Hippocampal formation (tissue), 2 donors: ENCODE measurements at regions not wholly inside any gene's neighbourhood (a gene's known extent, or its start where the extent isn't known, plus 50 kb on each side); places are given as distances from the start of the nearest gene placed in this dataset.
"Not testable (repeated sequence)": the region's sequence is repeated elsewhere in the genome, so short reads cannot be mapped to it uniquely, and the experiment has no call there.

ENCODE experiments used
- DNase-seq, 2 donors: peaks; one replicate each; lab custom pipeline; 2025; lab: John Stamatoyannopoulos, UW

DNA sequence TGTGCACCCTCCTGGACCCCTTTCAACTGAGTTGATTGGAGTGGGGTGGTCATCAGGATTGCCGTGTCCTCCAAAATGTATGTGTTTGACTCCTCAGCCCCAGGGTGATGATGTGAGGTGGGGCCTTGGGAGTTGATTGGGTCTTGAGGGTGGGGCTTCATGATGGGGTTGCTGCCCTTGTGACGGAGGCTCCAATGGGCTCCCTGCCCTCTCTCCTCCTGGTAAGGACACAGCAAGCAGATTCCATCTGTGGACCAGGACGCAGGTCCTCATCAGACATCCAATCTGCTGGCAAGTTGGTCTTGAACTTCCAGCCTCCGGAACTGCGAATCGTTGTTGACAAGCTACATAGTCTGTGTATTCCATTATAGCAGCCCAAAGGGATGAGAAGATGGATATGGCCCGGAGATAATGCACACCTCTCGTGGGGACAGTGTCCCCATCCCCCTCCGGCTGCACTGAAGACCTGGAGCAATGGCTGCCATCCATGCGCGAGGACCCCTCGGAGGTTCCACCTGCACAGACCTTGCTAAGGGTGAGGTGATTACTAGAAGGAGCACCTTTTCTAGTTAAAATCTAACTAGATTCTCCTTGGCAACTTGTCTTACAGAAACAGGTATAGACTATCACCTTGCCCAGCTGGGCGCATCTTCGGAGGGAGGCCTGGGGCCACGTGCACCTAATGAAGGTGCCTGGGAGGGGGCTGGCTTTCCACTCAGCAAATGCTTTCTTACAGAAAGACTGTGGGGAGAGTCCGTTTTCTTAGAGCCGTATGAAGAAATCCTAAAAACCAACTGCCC is 75.7 kb upstream of the IRX4 start:
- DNase-seq: no peak

DNA sequence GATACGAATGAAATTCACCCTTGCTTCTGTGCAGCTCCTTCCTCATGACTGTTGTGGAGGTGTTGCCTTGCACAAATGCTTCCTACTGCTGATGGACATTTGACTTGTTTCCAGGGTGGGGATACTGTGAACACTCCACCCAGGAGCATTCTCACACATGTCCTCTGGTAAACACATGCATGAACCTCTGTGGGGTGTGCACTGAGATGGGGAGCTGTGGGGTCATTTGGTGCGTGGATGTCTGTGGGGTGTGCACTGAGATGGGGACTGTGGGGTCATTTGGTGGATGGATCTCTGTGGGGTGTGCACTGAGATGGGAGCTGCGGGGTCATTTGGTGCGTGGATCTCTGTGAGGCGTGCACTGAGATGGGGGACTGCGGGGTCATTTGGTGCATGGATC is 72.9 kb upstream of the IRX4 start:
- DNase-seq: no peak

DNA sequence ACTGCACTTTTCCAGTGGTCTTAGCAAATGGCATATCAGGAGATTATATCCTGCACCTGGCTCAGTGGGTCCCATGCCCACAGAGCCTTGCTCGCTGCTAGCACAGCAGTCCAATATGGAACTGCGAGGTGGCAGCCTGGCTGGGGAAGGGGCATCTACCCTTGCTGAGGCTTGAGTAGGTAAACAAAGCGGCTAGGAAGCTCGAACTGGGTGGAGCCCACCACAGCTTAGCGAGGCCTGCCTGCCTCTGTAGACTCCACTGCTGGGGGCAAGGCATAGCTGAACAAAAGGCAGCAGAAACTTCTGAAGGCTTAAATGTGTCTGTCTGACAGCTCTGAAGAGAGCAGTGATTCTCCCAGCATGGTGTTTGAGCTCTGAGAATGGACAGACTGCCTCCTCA is 71.0 kb upstream of the IRX4 start:
- not testable (repeated sequence) for DNase-seq

DNA sequence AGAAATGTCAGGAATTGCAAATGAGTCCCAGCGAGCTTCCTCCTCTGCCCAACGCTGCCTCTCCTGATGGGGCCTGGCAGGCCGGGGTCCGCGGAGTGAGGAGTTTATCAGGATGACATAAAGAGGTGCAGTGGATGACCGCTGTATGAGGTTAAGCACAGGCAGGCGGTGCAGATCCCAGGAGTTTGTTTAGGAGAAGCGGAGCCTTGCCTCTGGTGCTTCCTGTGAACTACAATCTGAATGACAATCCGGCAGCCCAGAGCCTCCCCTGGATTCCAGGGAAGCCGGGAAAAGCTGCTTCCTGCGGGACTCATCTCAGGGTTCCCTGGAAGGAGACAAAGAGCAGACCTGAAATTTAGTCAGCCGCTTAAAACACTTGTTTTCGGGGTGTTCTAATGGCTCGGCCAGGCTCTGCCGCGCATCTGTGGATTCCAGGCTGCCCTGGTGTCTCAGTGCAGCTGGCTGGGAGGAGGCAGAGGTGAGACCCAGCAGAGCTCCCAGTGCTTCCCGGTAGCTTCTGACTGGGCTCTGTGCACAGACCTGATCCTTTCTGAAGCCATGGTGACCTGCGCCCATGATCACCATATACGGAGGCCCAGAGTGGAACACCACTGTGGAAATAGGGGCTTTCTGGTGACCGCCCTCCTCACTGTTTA is 69.8 kb upstream of the IRX4 start:
- no peak for DNase-seq

DNA sequence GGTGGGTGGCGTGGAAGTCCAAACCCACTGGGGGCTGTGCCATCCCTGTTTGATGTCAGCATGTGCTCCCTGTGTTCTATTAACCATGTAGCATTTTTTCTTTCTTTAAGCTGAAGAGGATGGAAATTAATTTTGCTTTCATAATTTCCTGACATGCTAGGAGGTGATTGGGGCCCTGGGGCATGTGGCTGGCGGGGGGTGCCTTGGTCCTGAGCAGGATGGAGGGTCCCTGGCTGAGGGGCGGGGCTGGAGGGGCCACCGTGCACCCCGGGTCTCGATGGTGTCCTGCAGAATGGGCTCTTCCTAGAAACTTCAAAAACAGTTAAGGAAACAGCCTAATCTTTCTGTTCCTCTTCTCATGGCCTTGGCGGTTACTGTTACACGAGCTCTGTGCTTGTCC is 69.3 kb upstream of the IRX4 start:
- no peak for DNase-seq

DNA sequence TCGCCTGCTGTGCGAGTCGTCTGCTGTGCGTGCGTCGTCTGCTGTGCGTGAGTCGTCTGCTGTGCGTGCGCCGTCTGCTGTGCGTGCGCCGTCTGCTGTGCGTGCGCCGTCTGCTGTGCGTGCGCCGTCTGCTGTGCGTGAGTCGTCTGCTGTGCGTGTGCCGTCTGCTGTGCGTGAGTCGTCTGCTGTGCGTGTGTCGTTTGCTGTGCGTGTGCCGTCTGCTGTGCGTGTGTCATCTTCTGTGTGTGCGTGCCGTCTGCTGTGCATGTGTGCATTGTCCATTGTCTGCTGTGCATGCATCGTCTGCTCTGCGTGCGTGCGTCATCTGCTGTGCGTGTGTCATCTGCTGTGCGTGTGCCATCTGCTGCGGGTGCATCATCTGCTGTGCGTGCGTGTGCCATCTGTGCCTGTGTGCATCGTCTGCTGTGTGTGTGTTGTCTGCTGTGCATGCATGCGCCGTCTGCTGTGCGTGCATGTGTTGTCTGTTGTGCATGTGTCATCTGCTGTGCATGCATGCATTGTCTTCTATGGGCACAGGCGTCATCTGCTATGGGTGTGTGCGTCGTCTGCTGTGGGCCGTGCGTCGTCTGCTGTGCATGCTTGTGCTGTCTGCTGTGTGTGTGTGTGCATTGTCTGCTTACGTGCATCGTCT is 68.6 kb upstream of the IRX4 start:
- no peak for DNase-seq

DNA sequence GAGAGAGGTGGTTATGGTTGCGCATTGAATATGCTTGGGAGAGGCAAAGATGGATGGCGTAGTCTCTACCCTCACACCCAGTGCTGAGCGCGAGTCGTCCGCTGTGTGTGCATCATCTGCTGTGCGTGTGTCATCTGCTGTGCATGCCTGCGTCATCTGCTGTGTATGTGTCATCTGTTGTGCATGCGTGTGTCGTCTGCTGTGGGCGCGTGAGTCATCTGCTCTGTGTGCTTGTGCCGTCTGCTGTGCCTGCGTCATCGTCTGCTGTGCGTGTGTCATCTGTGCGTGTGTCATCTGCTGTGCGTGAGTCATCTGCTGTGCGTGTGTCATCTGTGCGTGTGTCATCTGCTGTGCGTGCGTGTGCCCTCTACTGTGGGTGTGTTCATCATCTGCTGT is 68.0 kb upstream of the IRX4 start:
- no peak for DNase-seq

DNA sequence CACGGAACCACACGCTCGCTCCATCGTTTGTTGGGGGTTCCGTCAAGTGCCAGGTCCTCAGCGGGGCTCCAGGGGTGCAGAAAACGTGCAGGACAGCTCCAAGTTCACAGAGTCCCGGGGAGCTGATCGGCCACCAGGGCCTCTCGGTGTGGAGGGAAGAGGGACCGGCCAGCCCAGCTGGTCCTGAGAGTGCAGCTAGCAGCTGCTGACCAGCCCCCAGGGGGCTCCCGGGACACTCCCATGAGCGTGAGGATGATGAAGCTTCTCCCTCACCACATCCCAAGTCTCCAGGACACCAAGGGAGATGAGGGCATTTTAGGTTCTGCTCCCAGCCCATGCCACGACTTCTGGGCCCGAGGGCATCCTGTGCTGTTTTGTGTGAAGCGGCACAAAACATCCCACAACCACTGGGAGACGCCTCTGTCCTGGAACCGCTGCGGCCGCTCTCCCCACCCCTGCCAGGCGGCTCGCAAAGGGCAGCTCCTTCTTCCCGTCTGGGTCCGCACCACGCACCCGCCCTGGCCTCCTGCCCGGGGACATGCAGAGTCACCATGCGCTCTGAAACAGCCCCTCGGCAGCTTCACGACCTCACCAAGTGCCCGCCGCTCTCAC is 67.5 kb upstream of the IRX4 start:
- no peak for DNase-seq

DNA sequence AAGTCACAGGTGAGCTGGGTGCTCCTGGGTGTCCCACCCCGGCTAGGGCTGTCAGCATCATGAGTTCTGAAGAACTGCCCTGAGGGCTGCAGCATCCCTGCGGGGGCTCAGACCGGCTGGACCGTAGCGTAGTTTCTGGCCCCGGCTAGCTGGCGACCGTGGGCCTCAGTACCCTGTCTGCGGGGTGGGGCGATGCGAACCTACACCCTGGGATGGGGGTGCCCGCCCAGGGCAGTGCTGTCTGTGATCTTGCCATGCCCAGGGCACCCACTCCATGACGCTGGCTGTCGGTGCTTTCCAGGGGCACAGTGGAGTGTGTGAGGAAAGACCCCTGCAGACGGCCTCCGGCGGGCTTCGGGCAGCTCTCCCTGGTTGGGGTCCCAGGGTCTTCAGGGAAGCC is 66.5 kb upstream of the IRX4 start:
- DNase-seq: no peak

DNA sequence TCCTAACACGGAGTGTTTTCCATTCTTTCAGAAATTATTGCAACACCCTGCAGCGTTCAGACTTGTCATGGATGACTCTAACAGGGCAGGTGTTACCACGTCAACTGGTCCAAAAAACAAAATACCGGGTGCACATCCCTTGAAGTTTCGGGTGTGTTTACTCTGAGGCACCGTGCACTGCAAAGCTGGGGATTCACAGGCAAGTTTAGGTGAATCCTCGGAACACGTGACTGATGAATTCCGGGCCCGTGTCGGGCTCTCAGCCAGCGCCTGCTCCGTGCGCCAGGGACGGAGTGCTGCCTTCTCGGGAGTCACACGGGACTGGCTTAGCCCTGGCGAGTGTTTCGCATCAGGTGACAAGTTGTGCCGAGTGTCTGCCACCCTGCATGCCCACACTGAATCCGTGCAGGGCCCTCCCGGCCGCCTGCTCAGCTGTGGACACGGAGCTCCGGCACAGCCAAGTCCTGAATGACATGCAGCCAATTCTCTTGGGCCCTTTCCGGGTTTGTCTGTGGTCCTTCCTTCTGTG is 66.0 kb upstream of the IRX4 start:
- no peak for DNase-seq

DNA sequence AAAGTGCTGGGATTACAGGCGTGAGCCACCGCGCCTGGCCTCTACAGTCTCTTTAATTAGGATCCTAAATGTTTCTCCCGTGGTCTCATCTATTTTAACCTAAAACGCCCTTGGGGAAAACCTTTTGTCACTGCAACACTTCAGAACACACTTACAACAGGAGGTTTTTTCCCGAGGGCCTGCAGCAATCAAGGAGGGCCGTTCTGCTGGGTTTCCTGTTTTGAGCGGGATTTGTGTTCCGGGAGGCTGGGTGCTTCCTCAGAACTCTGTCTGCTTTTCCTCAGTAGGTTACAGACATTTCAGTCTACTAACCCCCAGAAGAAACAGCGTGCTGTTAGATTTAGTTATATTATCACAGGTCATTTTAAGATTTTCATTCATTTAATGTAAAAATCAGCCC is 65.4 kb upstream of the IRX4 start:
- DNase-seq: no peak

DNA sequence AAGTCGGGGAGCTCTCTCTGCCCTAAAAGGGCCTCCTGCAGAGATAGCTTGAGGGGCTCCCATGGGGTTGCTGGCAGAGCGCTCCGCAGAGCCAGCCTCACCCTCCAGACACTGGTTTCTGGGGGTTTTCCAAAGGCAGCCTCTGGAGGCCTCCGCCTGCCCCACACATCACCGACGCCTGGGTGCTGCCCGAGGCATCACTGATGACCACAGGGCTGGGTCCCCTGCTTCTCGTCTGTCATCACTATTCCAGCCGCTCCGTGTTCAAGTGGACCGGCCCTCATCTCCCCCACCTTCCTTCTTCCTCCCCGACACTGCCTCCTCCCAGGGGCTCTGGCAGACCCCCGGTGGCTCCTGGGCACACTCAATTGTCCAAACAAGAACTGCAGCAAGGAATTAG is 64.1 kb upstream of the IRX4 start:
- no peak for DNase-seq

DNA sequence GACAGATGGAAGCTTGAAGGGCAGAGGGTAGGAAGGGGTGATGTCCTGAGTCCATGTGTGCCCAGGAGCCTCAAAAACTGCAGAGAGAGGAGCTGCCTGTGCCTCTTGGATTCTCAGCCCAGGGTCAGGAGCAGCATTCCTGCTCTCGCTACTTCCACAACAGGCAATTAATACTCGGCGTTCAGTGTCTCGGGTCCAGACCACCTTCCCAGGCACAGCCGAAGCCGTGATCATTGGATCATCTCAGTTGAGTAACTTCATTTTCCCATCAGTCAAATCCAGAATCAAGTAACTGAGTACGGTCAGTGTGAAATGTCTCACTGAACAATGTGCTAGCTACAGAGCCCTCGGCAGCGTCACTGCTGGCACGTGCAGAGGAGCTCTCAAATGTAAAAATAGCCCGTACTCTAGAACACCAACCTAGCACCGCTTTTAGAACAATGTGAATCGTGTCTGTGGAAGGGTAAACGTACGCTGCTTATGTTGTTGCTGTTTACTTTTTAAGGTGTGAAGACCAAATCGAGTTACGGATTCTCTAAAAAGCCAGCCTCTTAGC is 63.5 kb upstream of the IRX4 start:
- DNase-seq: no peak

DNA sequence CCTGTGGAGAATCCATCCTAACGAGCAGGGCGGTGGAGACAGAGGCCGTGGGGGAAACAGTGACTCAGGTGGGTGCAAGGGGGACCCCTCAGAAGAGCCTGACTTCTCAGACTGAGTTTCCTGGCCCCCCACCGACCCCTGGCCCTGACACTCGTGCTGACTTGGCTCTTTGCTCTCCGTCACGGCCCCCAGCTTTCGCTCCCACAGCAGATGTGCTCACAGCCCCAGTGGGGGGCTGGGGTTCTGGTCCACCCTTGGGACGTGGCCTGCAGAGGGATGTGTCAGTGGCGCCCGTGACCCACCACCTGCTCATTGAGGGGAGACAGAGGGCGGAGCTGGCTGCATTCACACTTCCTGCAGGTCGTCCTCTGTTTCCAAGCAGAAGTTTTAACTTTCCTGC is 62.9 kb upstream of the IRX4 start:
- DNase-seq: no peak

DNA sequence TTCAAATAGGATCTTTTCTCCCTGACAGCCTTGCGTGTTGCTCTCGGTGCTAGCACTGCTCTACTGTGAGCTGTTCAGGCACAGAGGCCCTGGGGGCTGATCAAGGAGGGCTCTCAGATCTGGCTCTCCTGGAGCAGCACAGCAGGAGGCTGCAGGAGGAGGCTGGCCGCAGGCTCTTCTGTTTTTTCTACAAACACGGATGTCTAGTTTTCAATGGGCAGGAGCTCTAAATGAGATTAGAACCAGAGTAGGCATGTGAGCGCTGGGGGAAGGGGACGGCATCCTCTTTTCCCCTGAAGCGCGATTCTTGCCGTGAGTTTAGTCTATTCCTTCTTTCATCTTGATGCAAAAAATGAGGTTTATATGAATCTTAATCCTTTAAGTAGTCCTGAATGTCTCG is 61.7 kb upstream of the IRX4 start:
- no peak for DNase-seq

DNA sequence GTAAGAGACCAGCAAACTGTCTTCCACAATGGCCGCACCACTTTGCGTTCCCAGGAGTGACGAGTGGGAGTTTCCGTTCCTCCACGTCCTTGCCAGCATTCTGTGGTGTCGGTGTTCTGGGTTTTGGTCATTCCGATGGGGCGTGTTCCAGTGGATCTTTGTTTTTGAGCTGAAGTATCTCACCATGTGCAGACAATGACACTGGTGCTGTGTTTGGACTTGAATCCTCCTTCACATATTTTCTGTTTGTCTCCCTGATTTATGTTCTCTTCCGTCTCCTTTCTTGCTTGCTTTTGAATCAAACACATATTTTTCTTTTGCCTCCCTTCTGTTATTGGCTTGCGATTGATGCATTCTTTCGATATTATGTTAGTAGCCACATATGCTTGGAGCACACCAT is 60.8 kb upstream of the IRX4 start:
- no peak for DNase-seq

DNA sequence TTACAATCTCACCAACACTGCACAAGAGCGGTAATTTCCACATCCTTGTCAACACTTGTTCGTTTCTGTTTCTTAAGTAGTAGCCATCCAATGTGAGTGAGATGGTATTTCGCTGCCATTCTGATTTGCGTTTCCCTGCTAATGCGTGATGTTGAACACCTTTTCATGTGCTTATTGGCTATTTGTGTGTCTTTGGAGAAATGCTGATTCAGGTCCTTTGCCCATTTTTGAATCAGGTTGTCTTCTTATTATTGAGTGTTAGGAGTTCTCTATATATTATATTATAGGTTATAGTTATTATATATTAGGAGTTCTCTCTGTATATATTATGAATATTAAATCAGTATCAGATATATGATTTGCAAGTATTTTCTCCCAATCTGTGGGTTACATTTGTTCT is 59.9 kb upstream of the IRX4 start:
- no peak for DNase-seq

DNA sequence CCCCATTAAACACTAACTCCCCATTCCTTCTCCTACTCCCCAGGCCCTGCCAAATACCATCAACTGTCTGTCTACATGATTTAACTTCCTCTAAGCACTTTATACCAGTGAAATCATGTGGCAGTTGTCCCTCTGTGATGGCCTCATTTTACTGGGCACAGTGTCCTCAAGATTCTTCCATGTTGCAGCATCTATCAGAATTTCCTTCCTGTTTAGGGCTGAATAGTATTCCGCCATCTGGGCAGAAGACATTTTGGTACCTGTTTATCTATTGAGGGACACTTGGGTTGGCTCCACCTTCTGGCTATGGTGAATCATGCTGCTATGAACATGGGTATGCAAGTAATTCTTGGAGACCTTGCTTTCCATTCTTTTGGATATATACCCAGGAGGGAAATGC is 59.4 kb upstream of the IRX4 start:
- DNase-seq: no peak

DNA sequence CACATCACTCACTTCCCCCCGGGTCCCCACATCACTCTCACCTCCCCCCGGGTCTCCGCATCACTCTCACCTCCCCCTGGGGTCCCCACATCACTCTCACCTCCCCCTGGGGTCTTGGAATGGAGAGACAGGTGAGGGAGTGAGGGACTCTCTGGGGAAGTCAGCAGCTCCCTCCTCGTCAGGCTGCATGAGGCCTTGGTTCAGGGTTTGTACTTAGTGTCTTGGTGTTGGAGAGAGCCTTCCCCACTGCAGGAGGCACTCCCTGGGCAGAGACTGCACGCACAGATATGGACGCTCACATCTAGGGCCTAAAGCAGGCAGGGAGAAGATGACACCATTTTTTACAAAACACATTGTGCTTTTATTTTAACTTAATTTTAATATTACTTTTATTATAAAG is 56.5 kb upstream of the IRX4 start:
- DNase-seq: no peak

DNA sequence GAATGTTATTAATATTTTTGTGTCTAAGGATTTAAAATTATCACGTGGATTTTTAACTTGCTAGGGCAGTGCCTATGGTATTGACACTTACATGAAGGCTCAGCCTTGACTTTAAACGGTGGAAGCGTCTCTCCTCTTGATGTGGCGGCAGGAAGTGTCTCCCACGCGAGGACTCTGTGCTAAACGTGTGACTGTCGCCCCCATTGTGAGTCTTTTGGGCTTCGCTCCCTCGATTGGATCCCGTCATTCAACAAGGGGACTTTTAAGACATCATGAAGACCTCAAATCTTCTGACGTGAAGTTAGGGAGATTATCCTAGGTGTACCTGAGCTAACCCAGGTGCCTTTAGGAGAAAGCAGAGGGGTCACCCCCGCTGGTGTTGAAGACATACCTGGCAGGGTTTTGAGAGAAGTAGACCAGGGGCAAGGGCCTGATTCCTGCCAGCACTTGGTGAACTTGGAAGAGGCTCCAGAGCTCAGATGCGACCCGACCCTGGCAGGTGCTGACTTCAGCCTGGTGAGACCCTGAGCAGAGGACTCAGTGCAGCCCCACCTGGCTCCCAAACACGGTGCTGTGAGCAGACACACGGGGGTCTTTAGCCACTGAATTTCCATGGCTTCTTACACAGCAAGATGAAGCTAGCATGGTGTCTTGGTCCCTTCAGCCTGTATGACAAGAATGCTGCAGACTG is 55.7 kb upstream of the IRX4 start:
- DNase-seq: no peak

DNA sequence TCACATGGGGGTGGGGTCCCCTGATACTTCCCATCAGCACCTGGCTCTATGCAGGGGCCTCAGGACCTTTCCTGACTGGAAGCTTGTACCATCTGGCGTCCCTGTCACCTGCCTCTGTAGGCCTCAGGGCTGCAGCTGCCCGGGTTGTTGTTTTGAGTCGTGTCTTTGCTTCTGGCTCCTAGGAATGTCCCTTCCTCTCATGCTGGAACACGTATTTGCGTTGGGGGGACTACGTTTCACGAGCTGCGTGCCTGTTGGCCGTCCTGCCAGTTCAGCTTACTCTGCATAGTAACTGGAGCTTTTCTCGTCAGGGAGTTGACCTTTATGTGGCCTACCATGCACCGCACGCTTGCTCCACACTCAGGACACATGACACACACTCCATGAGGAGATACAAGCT is 54.9 kb upstream of the IRX4 start:
- no peak for DNase-seq

DNA sequence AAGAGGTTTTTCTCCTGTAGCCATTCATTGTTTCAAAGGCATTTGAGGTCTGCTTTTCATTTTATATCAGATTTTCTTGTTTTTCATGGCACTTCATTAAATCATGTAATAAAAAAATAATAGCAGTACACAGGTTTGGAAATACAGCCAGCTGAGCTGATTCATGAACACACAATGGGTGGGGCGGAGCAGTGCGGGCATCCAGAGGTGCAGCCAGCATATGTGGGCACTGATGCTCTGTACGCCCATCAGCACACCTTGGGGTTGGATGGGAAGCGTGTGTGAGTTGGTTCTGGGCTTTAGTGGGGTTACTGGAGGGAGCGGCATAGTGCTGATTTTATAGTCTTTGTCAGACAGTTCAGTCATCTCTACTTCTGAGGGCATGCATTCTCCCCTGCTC is 54.2 kb upstream of the IRX4 start:
- no peak for DNase-seq
